ENCODE measurements at regions not wholly inside any gene's neighbourhood (a gene's known extent, or its start where the extent isn't known, plus 50 kb on each side); places are given as distances from the start of the nearest gene placed in this dataset.

GRCh38 chr16:52819808-52820207 is 232.9 kb downstream of the CHD9NB start:
- Histone ChIP-seq H4K20me1 (replicated peaks in 1 of 2; ENCODE audit: control insufficient read depth in 1 of 2, insufficient read depth in 2 of 2, low read length in 2 of 2) (no peaks in the 10 kb centered on the region), H3K27me3 (replicated peaks in 1 of 4; ENCODE audit: control insufficient read depth in 3 of 4, extremely low read depth in 1 of 4, insufficient read depth in 3 of 4, low read length in 3 of 4) (no peaks in the 10 kb centered on the region), H3K4me3 (ENCODE audit: extremely low read depth in 1 of 4, insufficient read depth in 2 of 4, low read depth in 3 of 4, low read length in 4 of 4) (no peak overlapping the region), H2BK12ac (ENCODE audit: low read depth, low read length) (no peak overlapping the region), H3K23ac (ENCODE audit: insufficient read length) (no peak overlapping the region), H2AFZ (ENCODE audit: low read length) (no peak overlapping the region), H3K79me2 (ENCODE audit: control insufficient read depth in 1 of 2, insufficient read depth in 2 of 2, low read length in 2 of 2) (no peaks in the 10 kb centered on the region), H3K4me2 (ENCODE audit: insufficient read depth in 1 of 2, low read depth in 2 of 2, low read length in 2 of 2) (no peak overlapping the region), H2BK5ac (ENCODE audit: low read depth, low read length) (no peak overlapping the region), H2AK5ac (ENCODE audit: low read depth, low read length) (no peak overlapping the region), H3K14ac (ENCODE audit: insufficient read length) (no peak overlapping the region), H4K91ac (replicated peaks; ENCODE audit: insufficient read length, low read length) (no peak overlapping the region), H2BK20ac (ENCODE audit: low read length) (no peak overlapping the region), H3K4me1 (replicated peaks in 1 of 4; ENCODE audit: control insufficient read depth in 3 of 4, insufficient read depth in 4 of 4, low read length in 3 of 4) (no peaks in the 10 kb centered on the region), H3K27ac (ENCODE audit: low read depth, low read length) (no peak overlapping the region), H3K9ac (replicated peaks in 1 of 4; ENCODE audit: extremely low read depth in 1 of 4, low read depth in 3 of 4, low read length in 3 of 4) (no peak overlapping the region), H3K36me3 (ENCODE audit: control insufficient read depth in 2 of 4, insufficient read depth in 4 of 4, low read length in 3 of 4) (no peaks in the 10 kb centered on the region), H4K8ac (ENCODE audit: extremely low read depth, insufficient read depth, low read length) (no peak overlapping the region), H3K18ac (ENCODE audit: extremely low read depth, low read length) (no peak overlapping the region), H3K9me3 (ENCODE audit: insufficient read depth in 2 of 2, low read depth in 1 of 2, low read length in 1 of 2) (no peaks in the 10 kb centered on the region), H3K56ac (replicated peaks; ENCODE audit: insufficient read length, low read depth, low read length) (no peak overlapping the region), H3K4ac (replicated peaks; ENCODE audit: insufficient read length, low read depth, low read length) (no peak overlapping the region), H3K23me2 (ENCODE audit: low read depth, low read length) (no peaks in the 10 kb centered on the region), H4K5ac (ENCODE audit: insufficient read length, low read depth, low read length) (no peak overlapping the region), H2BK120ac (replicated peaks; ENCODE audit: low read depth, low read length) (no peak overlapping the region), H2BK15ac (ENCODE audit: low read length) (no peak overlapping the region), H3K79me1 (ENCODE audit: low read depth, low read length) (no peaks in the 10 kb centered on the region)
- TF ChIP-seq GTF2F1 (IDR thresholded peaks at IDR 0.05; ENCODE audit: borderline replicate concordance, low read depth, low read length), result no peak
- TF ChIP-seq TBP (IDR thresholded peaks at IDR 0.05; ENCODE audit: low read depth, low read length), result no peak
- no peak for TF ChIP-seq GABPA (IDR thresholded peaks at IDR 0.05; ENCODE audit: borderline replicate concordance, insufficient read depth, low read length)
- no peak for TF ChIP-seq EGR1 (IDR thresholded peaks at IDR 0.05; ENCODE audit: borderline replicate concordance, low read depth, low read length)
- no peak for TF ChIP-seq MAX (IDR thresholded peaks at IDR 0.05)
- no peak for TF ChIP-seq CTBP2 (IDR thresholded peaks at IDR 0.05; ENCODE audit: borderline replicate concordance, insufficient read depth, insufficient read length, low read length)
- TF ChIP-seq ATF3 (IDR thresholded peaks at IDR 0.05; ENCODE audit: insufficient read depth, low read depth, low read length), result no peak
- FAIRE-seq (no peak), DNase-seq (ENCODE audit: low read depth in 1 of 2, low spot score in 2 of 2) (no peak)
- ChIA-PET POLR2A (ENCODE audit: partially characterized antibody) (no interaction called here), CTCF (ENCODE audit: partially characterized antibody) (no interaction called here)
- WGBS, 2 experiments (ENCODE audit: extremely low coverage in 1 of 2, insufficient coverage in 1 of 2, insufficient read length in 1 of 2, insufficient replicate concordance in 2 of 2, low coverage in 1 of 2, low lambda C conversion rate in 2 of 2, missing lambda C conversion rate in 1 of 2), result 87% methylated on average over 3 of the region's 3 CpGs; no CpG with 5 or more reads in 1 of the 2 experiments
